Esophagus (tissue), 2 donors: ENCODE measurements at regions not wholly inside any gene's neighbourhood (a gene's known extent, or its start where the extent isn't known, plus 50 kb on each side); places are given as distances from the start of the nearest gene placed in this dataset.

ENCODE experiments used
- H3K27ac ChIP-seq, 2 donors: one replicate each; pipeline ENCODE4 v1.5.1; 2013; ENCODE audit warnings: low read depth in 2 of 2, mild to moderate bottlenecking in 2 of 2, inconsistent platforms in 1 of 2, low read length in 1 of 2, moderate library complexity in 1 of 2
- H3K27me3 ChIP-seq, 2 donors: one replicate each; pipeline ENCODE4 v1.6.1; 2013; ENCODE audit warnings: low read length in 2 of 2, control low read depth in 1 of 2, mild to moderate bottlenecking in 1 of 2; ENCODE audit not compliant: insufficient read depth in 2 of 2, control insufficient read depth in 1 of 2
- H3K36me3 ChIP-seq, 2 donors: one replicate each; pipeline ENCODE4 v1.6.1; 2013; ENCODE audit warnings: low read length in 1 of 2; ENCODE audit not compliant: control insufficient read depth in 2 of 2, insufficient read depth in 2 of 2
- H3K4me1 ChIP-seq, 2 donors: one replicate each; pipeline ENCODE4 v1.6.1; 2013; ENCODE audit warnings: low read length in 1 of 2; ENCODE audit not compliant: control insufficient read depth in 2 of 2, insufficient read depth in 2 of 2
- H3K4me3 ChIP-seq, 2 donors: one replicate each; pipeline ENCODE4 v1.5.1; 2013; ENCODE audit warnings: low read length in 2 of 2, mild to moderate bottlenecking in 2 of 2, low read depth in 1 of 2, moderate library complexity in 1 of 2
- H3K9me3 ChIP-seq, 2 donors: one replicate each; pipeline ENCODE4 v1.6.1; 2013; ENCODE audit warnings: mild to moderate bottlenecking in 2 of 2, low read depth in 1 of 2, low read length in 1 of 2, moderate library complexity in 1 of 2; ENCODE audit not compliant: control insufficient read depth in 2 of 2, insufficient read depth in 1 of 2
- WGBS, 2 donors: extraction: QIAGEN DNeasy Blood & Tissue Kit; methylation state at CpG; one replicate each; pipeline ENCODE4 v1.1.7; 2013; 5-methylcytosine and 5-hydroxymethylcytosine counted together
- donor health status: healthy with polysubstance abuse.
- donor health status: Bipolar disorder and iron deficiency.

DNA sequence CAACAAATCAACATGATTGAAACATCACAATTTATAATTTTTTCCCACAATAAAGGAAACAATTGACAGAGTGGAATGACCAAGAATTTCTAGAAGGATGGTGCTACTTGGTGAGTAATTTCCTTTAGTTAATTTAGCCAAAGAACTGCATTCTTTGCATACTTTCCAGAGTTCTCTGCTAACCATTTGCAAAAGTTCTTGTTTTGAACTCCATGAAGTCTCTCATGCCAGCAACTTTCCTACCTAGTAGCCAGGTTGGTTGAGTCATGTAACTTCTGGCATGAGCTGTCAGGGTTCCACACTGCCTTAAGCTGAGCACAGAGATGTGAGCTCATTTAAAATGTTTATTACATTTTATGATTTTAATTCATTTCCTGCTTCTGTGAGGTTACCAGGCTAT is 539.6 kb downstream of the PID1 start:
- H3K9me3 ChIP-seq, result no peaks in the 10 kb centered on the region
- no peaks in the 10 kb centered on the region for H3K4me1 ChIP-seq
- no peak overlapping the region for H3K27ac ChIP-seq
- no peaks in the 10 kb centered on the region for H3K27me3 ChIP-seq
- H3K36me3 ChIP-seq, result no peaks in the 10 kb centered on the region
- H3K4me3 ChIP-seq, result no peak overlapping the region

DNA sequence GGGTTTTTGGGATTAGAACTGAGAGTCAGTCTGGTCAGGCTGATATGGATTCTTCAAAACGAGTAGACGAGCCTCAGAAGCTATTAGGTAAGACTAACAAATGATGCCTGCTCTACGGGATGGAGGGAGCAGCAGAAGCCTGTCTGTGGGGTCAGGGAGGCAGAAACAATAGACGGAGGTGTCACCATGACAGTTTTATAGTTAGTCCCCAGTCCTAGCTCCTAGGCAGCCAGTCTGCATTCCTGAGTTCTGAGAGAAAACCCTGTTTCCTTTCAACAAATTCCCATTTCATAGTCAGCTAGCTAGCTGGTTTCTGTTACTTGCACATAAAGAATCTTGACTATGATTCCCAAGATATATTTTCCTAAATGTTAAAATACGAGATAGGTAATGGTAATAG is 542.1 kb downstream of the PID1 start:
- Histone ChIP-seq H3K27me3 (no peaks in the 10 kb centered on the region), H3K9me3 (no peaks in the 10 kb centered on the region), H3K4me1 (no peaks in the 10 kb centered on the region), H3K27ac (no peak overlapping the region), H3K36me3 (no peaks in the 10 kb centered on the region), H3K4me3 (no peak overlapping the region)
- WGBS, 2 donors, result 40% methylated on average over 5 of the region's 5 CpGs

DNA sequence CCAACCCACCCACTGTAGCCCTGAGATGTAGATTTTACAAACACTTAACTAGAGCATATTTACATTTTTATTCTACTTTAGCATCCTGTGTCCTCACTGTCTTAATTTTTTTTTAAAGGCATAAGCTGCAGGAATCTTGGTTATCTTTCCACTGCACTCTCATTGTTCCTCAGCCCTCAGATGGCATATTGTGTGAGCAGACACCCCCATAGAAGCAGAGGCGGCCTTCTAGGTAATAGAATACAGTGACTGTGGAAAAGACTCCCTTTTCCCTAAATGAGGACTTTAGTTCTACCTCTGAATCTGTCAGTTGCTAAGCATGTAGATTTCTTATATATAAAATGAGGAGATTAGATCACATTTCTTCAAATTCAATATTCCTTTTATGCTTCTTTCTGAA is 543.5 kb upstream of the SPHKAP start:
- Histone ChIP-seq H3K27me3 (no peaks in the 10 kb centered on the region), H3K4me3 (no peak overlapping the region), H3K9me3 (no peaks in the 10 kb centered on the region), H3K27ac (no peak overlapping the region), H3K36me3 (no peaks in the 10 kb centered on the region), H3K4me1 (no peaks in the 10 kb centered on the region)
- WGBS, 2 donors, result 66 to 79% methylated on average over 1 of the region's 1 CpG

DNA sequence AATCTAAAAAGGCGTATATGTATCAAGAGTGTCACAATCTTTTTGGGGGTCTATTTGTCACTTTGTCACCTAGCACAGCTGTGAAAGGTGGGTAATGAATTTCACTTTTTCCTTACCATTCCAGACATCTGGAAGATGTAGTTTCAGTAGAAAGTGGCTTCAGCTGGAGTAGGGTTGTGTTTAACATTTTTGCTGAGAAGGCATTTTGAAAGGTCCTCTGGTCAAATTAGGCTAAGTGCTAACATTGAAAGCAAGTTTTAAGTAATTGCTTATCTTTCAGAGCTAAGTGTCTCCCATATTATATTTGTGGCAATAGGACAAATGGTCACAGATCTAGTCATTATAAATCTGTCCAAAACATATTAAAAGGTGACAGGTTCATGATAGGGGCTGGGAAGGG is 542.1 kb upstream of the SPHKAP start:
- Histone ChIP-seq H3K4me1 (no peaks in the 10 kb centered on the region), H3K9me3 (no peaks in the 10 kb centered on the region), H3K27me3 (no peaks in the 10 kb centered on the region), H3K4me3 (no peak overlapping the region), H3K27ac (no peak overlapping the region), H3K36me3 (no peaks in the 10 kb centered on the region)
- 63 to 80% methylated on average over 1 of the region's 1 CpG for WGBS, 2 donors

DNA sequence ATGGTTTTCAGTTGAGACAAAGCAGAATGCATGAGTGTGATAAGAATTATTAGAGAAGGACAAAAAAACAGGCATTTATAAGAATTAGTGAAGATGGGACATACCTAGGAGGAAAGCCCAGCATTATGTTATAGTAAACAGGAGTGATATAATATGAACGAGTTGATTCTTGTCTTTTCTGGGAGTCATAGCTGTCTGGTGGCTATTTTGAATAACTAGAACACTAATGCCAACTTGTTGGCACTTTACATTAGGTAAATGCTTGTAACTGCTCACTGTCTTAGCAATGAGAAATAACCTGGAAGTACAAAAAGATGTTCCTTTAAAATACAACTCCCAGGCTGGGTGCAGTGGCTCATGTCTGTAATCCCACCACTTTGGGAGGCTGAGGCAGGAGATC is 540.8 kb upstream of the SPHKAP start:
- no peak overlapping the region for H3K27ac ChIP-seq
- no peaks in the 10 kb centered on the region for H3K36me3 ChIP-seq
- H3K4me1 ChIP-seq, result no peaks in the 10 kb centered on the region
- no peak overlapping the region for H3K4me3 ChIP-seq
- no peaks in the 10 kb centered on the region for H3K27me3 ChIP-seq
- WGBS, 2 donors, result 36 to 44% methylated on average over 1 of the region's 1 CpG
- H3K9me3 ChIP-seq, result no peaks in the 10 kb centered on the region

DNA sequence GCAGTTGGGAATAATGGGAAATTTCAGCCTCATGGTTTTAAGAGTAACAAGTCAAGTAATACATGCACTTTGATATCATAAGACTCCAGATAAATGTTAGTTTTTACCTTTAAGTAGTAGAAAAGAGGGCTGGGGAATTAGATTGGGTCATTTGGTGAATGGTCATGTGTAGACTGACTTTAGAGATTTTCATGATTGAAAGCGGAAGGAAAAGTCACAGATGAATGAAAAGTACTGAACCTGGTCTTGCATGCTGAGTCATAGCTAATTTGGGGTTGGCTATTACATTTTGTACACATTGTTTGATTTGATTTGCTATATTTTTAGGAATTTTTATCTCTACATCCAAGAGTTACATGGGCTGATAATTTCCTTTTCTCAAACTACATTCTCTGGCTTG is 539.4 kb upstream of the SPHKAP start:
- no peak overlapping the region for H3K27ac ChIP-seq
- no peaks in the 10 kb centered on the region for H3K27me3 ChIP-seq
- no peaks in the 10 kb centered on the region for H3K36me3 ChIP-seq
- H3K9me3 ChIP-seq, result no peaks in the 10 kb centered on the region
- H3K4me1 ChIP-seq, result no peaks in the 10 kb centered on the region
- H3K4me3 ChIP-seq, result no peak overlapping the region
- 88 to 97% methylated on average over 1 of the region's 1 CpG for WGBS, 2 donors

DNA sequence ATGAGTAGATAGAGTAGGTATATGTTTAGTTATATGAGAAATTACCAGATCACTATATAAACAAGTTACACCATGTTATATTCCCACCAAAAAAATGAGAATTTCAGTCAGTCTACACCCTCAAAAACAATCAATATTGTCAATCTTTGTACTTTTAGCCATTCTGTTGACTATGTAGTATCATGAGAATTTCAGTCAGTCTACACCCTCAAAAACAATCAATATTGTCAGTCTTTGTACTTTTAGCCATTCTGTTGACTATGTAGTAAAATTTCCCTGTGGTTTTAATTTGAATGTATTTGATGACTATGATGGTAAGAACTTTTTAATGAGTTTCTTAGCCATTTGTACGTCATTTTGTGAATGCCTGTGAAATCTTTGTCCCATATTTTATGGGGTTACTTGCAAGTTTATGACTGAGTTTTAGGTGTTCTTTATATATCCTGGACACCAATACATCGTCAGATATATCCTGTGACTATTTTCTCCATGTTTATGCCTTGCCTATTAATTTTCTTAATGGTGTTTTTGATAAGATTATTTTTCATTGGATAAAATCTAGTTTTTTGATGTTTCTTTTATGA is 528.4 kb upstream of the SPHKAP start:
- WGBS, 2 donors, result 70 to 77% methylated on average over 2 of the region's 2 CpGs
- Histone ChIP-seq H3K4me3 (no peak overlapping the region), H3K4me1 (no peaks in the 10 kb centered on the region), H3K27me3 (no peaks in the 10 kb centered on the region), H3K9me3 (no peaks in the 10 kb centered on the region), H3K27ac (no peak overlapping the region), H3K36me3 (no peaks in the 10 kb centered on the region)

DNA sequence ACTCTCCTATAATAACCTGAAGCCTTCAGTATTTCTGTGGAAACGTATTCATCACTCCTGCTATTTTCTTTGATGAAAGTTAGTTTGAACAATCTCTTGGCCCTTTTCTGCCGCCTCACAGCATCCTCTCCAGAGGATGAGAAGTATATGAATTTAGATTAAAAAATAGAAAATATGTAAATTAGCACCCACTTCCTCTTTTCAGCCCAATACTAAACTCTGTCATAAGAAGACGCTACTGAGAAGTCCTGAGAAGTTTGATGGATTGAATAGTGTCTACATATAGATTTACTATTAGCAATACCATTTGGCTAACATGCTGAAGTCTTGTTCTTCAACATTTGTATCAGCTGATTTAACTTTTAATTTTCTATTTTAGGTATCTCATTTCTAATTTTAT is 526.4 kb upstream of the SPHKAP start:
- WGBS, 2 donors, result 83% methylated on average over 3 of the region's 3 CpGs

DNA sequence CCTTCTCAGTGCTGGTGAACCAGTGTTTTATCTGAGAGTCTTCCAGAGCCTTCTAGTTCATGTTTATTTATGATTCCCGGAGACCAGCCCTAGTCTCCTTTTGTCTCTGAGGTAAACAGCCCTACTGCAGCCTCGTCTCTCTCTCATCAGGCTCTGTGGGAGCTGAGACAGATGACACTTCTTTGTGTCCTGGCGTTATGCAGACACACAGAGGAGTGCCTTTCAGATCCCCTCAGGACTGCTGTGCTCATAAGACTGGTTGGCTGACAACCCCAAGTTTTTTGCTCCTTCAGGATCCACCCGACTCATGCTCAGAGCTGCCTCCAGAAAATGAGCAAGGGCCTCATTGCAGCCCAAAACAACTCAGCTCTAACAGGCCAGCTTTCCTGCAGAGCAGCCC is 523.8 kb upstream of the SPHKAP start:
- Histone ChIP-seq H3K36me3 (no peaks in the 10 kb centered on the region), H3K27ac (no peak overlapping the region), H3K4me1 (no peaks in the 10 kb centered on the region), H3K4me3 (no peak overlapping the region), H3K9me3 (no peaks in the 10 kb centered on the region), H3K27me3 (no peaks in the 10 kb centered on the region)
- 25 to 29% methylated on average over 4 of the region's 4 CpGs for WGBS, 2 donors

More for the DNA sequence above, 526.4 kb upstream of the SPHKAP start:
- Histone ChIP-seq H3K27me3 (no peaks in the 10 kb centered on the region), H3K36me3 (no peaks in the 10 kb centered on the region), H3K4me1 (no peaks in the 10 kb centered on the region), H3K9me3 (no peaks in the 10 kb centered on the region), H3K27ac (no peak overlapping the region), H3K4me3 (no peak overlapping the region)

DNA sequence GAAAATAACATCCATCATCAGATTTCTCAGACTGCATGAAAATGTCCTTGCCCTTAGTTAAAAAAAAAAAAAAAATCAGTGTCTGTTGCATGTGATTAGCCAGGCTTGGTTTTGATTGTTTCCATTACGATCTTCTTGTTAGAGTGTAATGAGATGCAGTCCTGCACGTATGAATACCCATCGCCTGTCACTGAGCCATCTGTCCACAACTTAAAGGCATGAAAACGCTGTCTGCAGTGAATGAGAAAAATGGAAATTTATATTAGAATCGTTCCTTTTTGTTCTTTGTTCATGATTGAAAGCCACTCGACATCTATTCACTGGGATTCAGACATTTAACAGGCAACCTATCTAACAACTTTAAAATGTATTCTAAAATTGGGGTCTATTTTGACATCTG is 521.7 kb upstream of the SPHKAP start:
- Histone ChIP-seq H3K27ac (no peak overlapping the region), H3K9me3 (no peaks in the 10 kb centered on the region)
- WGBS, 2 donors, result 71 to 76% methylated on average over 6 of the region's 6 CpGs

More for the DNA sequence above, 521.7 kb upstream of the SPHKAP start:
- Histone ChIP-seq H3K27me3 (no peaks in the 10 kb centered on the region), H3K4me3 (no peak overlapping the region), H3K36me3 (no peaks in the 10 kb centered on the region), H3K4me1 (no peaks in the 10 kb centered on the region)
